IPS-18a (cell line): ENCODE measurements at regions not wholly inside any gene's neighbourhood (a gene's known extent, or its start where the extent isn't known, plus 50 kb on each side); places are given as distances from the start of the nearest gene placed in this dataset.
"Not testable (repeated sequence)": the region's sequence is repeated elsewhere in the genome, so short reads cannot be mapped to it uniquely, and the experiment has no call there.

Source experiments
- H3K27ac ChIP-seq: one replicate; pipeline ENCODE4 v1.5.1; 2013; ENCODE audit warnings: low read length
- H3K27me3 ChIP-seq: one replicate; pipeline ENCODE4 v1.6.1; 2013; ENCODE audit warnings: mild to moderate bottlenecking, low read length; ENCODE audit not compliant: control insufficient read depth, insufficient read depth
- H3K36me3 ChIP-seq: one replicate; pipeline ENCODE4 v1.6.1; 2013; ENCODE audit warnings: low read depth, low read length; ENCODE audit not compliant: control insufficient read depth
- H3K4me1 ChIP-seq: one replicate; pipeline ENCODE4 v1.6.1; 2013; ENCODE audit warnings: low read depth, low read length; ENCODE audit not compliant: control insufficient read depth
- H3K4me3 ChIP-seq: one replicate; pipeline ENCODE4 v1.5.1; 2013; ENCODE audit warnings: low read length
- H3K9ac ChIP-seq: one replicate; pipeline ENCODE4 v1.6.1; 2013; ENCODE audit warnings: mild to moderate bottlenecking, low read length, moderate library complexity
- H3K9me3 ChIP-seq: one replicate; pipeline ENCODE4 v1.6.1; 2013; ENCODE audit warnings: low read depth, low read length; ENCODE audit not compliant: control insufficient read depth

DNA sequence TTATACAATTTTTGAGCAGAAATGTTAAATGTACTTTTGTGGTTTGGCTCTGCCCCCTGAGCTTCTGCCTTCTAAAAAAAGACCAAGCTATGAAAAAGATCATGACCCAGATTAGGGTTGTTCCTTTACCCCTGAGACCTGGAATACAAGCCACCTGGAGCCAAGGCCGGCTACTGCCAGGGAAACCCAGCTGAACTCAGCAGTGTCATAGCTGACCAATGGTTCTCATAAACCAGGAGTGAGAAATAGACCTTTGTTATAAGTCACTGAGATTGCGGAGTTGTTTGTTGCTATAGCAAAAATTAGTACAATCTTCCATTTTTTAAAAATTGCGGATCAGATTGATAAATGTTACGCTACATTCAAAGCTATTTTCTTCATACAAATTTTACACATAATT lies 1261.7 kb downstream of the ROBO1 start:
- Histone ChIP-seq H3K4me1 (peaks cover 10% of the 10 kb centered on the region), H3K4me3 (no peak overlapping the region), H3K27ac (no peak overlapping the region)

DNA sequence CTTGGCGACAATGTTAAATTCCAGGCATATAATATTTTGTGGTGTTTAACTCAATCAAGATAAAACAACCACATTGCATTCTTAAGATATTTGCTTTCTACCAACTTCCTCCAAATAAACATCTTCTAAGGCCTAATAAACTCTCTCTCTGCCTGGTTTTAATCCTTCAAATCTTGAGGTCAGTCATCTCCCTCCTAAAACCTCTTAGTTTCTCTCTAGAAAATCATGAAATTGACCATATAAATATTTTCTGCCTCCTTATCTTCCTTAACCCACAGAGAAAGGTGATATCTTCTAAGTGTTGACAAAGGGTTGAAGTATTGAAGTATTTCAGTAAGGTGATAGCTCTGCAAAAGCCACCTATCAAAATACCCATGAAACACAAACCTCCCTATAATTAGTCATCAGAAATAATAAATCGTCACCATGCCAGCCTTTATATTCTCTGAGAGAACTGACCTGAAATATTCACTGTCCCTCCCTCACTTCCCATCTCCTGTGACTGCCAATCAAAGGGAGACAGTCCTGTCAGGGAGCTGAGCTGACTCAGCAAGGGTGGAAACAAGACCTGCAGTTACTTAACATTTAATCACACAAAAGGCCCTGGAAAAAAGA lies 1261.1 kb downstream of the ROBO1 start:
- Histone ChIP-seq H3K36me3 (no peaks in the 10 kb centered on the region), H3K27me3 (no peaks in the 10 kb centered on the region), H3K4me3 (no peak overlapping the region), H3K9me3 (no peaks in the 10 kb centered on the region), H3K4me1 (peaks cover 10% of the 10 kb centered on the region), H3K9ac (no peak overlapping the region), H3K27ac (no peak overlapping the region)

More for the DNA sequence above, 1261.7 kb downstream of the ROBO1 start:
- Histone ChIP-seq H3K27me3 (no peaks in the 10 kb centered on the region), H3K36me3 (no peaks in the 10 kb centered on the region), H3K9ac (no peak overlapping the region), H3K9me3 (no peaks in the 10 kb centered on the region)

DNA sequence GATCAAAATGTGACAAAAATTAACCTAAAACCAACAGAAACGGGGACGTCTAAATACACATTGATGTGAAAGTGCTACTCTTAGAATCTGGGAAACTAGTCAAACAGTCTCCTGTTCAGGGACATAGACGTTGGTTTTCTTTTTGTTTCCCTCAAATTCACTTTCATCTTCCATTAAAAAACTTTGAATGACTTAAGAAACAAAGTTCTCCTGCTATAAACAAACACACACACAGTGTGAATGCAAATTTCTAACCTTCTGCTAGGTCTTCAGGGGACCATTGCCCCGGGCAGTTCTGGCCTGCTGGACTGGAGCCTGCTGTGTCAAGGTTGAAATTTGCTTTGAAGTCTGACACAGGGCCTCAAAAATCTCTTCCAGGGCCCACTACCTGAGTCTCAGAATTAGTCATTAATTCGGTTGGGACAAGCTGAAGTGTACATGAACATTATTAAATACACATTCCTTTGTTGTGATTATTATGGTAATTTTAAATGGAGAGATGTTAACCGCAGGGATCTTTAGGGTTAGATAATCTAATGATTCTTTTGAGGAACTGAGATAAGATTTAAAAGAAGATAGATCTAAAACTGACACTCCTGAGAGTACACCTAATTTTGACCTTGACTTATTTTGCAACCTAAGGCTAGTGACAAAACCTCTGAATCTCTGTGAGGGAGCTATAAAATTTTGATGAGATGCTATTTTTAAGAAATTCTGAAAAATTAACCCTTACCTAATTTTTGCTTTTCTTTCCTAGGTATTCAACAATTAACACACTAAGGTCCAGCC lies 1260.4 kb downstream of the ROBO1 start:
- no peak overlapping the region for H3K4me3 ChIP-seq
- no peaks in the 10 kb centered on the region for H3K36me3 ChIP-seq
- H3K27ac ChIP-seq: no peak overlapping the region
- H3K9me3 ChIP-seq: no peaks in the 10 kb centered on the region
- no peak overlapping the region for H3K9ac ChIP-seq
- H3K27me3 ChIP-seq: no peaks in the 10 kb centered on the region
- H3K4me1 ChIP-seq: peaks cover 10% of the 10 kb centered on the region

DNA sequence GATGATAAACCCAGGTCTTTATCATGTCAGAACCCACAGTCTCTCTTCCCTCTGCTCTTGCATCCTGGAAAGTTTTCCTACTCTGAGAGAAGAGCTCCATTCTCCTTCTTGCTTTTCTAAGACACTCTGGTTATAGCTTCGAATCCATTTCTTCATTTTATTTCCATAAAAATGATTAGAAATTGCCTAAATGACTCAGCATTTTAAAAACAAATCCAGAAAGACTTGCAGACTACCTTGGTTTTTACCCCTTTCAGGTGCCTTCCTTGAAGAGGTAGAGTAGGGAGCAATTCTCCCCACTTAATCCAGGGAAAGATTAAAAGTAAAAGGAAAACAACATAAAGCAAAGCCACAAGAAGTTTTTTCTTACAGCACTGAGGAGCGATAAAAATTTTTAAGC lies 1256.0 kb downstream of the ROBO1 start:
- H3K9ac ChIP-seq: no peak overlapping the region
- H3K27me3 ChIP-seq: no peaks in the 10 kb centered on the region
- H3K4me1 ChIP-seq: peaks cover 5% of the 10 kb centered on the region
- no peak overlapping the region for H3K27ac ChIP-seq
- H3K9me3 ChIP-seq: no peaks in the 10 kb centered on the region
- H3K4me3 ChIP-seq: no peak overlapping the region
- no peaks in the 10 kb centered on the region for H3K36me3 ChIP-seq

DNA sequence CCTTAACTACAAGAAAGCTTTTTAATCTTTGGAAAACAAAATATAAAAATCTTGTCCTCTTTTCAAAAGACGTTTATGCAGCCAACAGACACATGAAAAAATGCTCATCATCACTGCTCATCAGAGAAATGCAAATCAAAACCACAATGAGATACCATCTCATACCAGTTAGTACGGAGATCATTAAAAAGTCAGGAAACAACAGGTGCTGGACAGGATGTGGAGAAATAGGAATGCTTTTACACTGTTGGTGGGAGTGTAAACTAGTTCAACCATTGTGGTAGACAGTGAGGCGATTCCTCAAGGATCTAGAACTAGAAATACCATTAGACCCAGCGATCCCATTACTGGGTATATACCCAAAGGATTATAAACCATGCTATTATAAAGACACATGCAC lies 1255.0 kb downstream of the ROBO1 start:
- H3K9me3 ChIP-seq, H3K36me3 ChIP-seq, H3K4me3 ChIP-seq, H3K9ac ChIP-seq, H3K27me3 ChIP-seq, H3K27ac ChIP-seq, H3K4me1 ChIP-seq: not testable (repeated sequence)

GRCh38 chr3:78516437-78516836 lies 1251.4 kb downstream of the ROBO1 start:
- Histone ChIP-seq H3K27ac (no peak overlapping the region), H3K27me3 (no peaks in the 10 kb centered on the region), H3K36me3 (no peaks in the 10 kb centered on the region), H3K9me3 (no peaks in the 10 kb centered on the region), H3K4me3 (no peak overlapping the region), H3K9ac (no peak overlapping the region), H3K4me1 (no peaks in the 10 kb centered on the region)

- no peak overlapping the region for H3K27ac ChIP-seq
These were observed 1250.9 kb downstream of the ROBO1 start for GRCh38 chr3:78516937-78517336.

GRCh38 chr3:78517965-78518364 lies 1249.8 kb downstream of the ROBO1 start:
- Histone ChIP-seq H3K27ac (no peak overlapping the region), H3K9me3 (no peaks in the 10 kb centered on the region), H3K4me1 (no peaks in the 10 kb centered on the region), H3K27me3 (no peaks in the 10 kb centered on the region), H3K36me3 (no peaks in the 10 kb centered on the region), H3K4me3 (no peak overlapping the region), H3K9ac (no peak overlapping the region)

More at GRCh38 chr3:78516937-78517336, 1250.9 kb downstream of the ROBO1 start:
- no peak overlapping the region for H3K9ac ChIP-seq
- H3K9me3 ChIP-seq: no peaks in the 10 kb centered on the region
- no peaks in the 10 kb centered on the region for H3K27me3 ChIP-seq
- H3K36me3 ChIP-seq: no peaks in the 10 kb centered on the region
- no peak overlapping the region for H3K4me3 ChIP-seq
- no peaks in the 10 kb centered on the region for H3K4me1 ChIP-seq

- no peaks in the 10 kb centered on the region for H3K27me3 ChIP-seq
- no peak overlapping the region for H3K4me3 ChIP-seq
- no peaks in the 10 kb centered on the region for H3K4me1 ChIP-seq
- no peak overlapping the region for H3K9ac ChIP-seq
- H3K36me3 ChIP-seq: no peaks in the 10 kb centered on the region
- no peak overlapping the region for H3K27ac ChIP-seq
- no peaks in the 10 kb centered on the region for H3K9me3 ChIP-seq
These were observed 1248.5 kb downstream of the ROBO1 start for GRCh38 chr3:78519281-78519680.

GRCh38 chr3:78529601-78530000 lies 1238.2 kb downstream of the ROBO1 start:
- Histone ChIP-seq H3K4me1 (no peaks in the 10 kb centered on the region), H3K4me3 (no peak overlapping the region), H3K36me3 (no peaks in the 10 kb centered on the region), H3K9me3 (no peaks in the 10 kb centered on the region), H3K27me3 (no peaks in the 10 kb centered on the region), H3K27ac (no peak overlapping the region), H3K9ac (no peak overlapping the region)

- Histone ChIP-seq H3K36me3 (no peaks in the 10 kb centered on the region), H3K9ac (no peak overlapping the region), H3K27ac (no peak overlapping the region), H3K4me1 (no peaks in the 10 kb centered on the region), H3K4me3 (no peak overlapping the region), H3K9me3 (no peaks in the 10 kb centered on the region), H3K27me3 (no peaks in the 10 kb centered on the region)
These were observed 1227.3 kb downstream of the ROBO1 start for GRCh38 chr3:78540485-78540884.

- no peaks in the 10 kb centered on the region for H3K36me3 ChIP-seq
- no peak overlapping the region for H3K4me3 ChIP-seq
- H3K27ac ChIP-seq: no peak overlapping the region
- no peaks in the 10 kb centered on the region for H3K9me3 ChIP-seq
- no peak overlapping the region for H3K9ac ChIP-seq
- no peaks in the 10 kb centered on the region for H3K27me3 ChIP-seq
- H3K4me1 ChIP-seq: no peaks in the 10 kb centered on the region
These were observed 1222.0 kb downstream of the ROBO1 start for GRCh38 chr3:78545827-78546226.
